ENCODE measurements at regions not wholly inside any gene's neighbourhood (a gene's known extent, or its start where the extent isn't known, plus 50 kb on each side); places are given as distances from the start of the nearest gene placed in this dataset.

- TF ChIP-seq POLR2A (IDR thresholded peaks at IDR 0.05) = no peak
- TF ChIP-seq, protein P1, sequence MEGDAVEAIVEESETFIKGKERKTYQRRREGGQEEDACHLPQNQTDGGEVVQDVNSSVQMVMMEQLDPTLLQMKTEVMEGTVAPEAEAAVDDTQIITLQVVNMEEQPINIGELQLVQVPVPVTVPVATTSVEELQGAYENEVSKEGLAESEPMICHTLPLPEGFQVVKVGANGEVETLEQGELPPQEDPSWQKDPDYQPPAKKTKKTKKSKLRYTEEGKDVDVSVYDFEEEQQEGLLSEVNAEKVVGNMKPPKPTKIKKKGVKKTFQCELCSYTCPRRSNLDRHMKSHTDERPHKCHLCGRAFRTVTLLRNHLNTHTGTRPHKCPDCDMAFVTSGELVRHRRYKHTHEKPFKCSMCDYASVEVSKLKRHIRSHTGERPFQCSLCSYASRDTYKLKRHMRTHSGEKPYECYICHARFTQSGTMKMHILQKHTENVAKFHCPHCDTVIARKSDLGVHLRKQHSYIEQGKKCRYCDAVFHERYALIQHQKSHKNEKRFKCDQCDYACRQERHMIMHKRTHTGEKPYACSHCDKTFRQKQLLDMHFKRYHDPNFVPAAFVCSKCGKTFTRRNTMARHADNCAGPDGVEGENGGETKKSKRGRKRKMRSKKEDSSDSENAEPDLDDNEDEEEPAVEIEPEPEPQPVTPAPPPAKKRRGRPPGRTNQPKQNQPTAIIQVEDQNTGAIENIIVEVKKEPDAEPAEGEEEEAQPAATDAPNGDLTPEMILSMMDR (IDR thresholded peaks at IDR 0.05) = no peak
Measured at GRCh38 chr7:36045830-36046341, 107.2 kb upstream of the EEPD1 start.

All from Peyer's patch (tissue), 4 donors.